NCI-H2196 (cell line): ENCODE measurements at regions not wholly inside any gene's neighbourhood (a gene's known extent, or its start where the extent isn't known, plus 50 kb on each side); places are given as distances from the start of the nearest gene placed in this dataset.
A peak's percentile ranks its signal among the peaks of the same experiment; 100 is the strongest.

Source experiments
- DNase-seq: peaks from one replicate; lab custom pipeline; 2025; ENCODE audit not compliant: unreplicated experiment; lab: John Stamatoyannopoulos, UW

DNA sequence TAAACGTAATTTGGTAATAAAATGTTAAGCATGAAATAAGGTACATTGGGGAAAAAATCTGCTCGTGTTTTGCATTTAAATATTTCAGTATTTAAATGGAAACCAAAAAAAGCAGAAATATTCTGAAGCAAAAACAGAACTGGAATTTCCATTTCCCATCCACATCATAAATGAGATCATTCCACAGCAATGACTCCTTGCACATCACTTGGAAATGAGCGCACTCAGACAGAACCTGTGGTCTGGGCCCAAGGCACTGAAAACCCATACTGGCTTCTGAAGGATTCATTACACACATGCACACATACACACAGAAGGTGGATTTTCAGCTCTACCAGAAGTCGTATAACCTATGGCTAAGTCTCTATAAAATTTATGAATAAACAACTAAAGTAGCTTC is 174.8 kb downstream of the IBTK start:
- no peak for DNase-seq

DNA sequence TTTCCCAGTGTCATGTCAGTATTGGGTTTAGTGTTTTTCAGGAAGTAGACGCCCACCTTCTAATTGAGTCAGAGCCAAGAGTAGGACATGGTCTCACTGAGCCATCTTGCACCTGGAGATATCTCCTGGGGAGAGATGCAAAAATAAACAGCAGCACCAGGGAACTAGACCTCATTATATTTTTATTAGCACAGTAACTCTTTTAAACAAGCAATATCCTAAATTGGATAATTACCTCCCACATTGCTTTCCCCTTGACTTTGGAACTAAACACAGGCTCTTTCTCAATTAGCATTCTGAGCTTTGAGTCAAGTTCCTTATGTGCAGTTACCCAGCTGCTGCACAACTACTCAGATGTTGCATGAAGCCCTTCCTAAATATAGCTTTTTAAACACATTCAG is 175.4 kb downstream of the IBTK start:
- peak; percentile 46 for DNase-seq

DNA sequence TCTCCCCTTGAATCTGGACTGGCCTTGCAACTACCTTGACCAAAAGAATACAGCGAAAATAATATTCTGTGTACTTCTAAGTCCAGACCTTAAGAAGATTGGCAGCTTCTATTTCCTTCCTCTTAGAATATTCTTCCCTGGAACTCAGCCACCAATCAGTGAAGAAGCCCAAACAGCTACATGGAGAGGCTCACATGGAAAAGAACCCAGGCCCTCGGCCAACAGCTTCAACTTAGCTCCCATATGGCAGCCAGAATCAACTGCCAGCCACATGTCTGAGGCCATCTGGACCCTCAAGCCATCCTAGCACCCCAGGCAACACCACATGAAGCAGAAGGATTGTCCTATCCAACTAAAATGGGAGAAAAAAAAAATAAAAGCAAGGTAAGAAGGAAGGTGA is 178.8 kb downstream of the IBTK start:
- no peak for DNase-seq

DNA sequence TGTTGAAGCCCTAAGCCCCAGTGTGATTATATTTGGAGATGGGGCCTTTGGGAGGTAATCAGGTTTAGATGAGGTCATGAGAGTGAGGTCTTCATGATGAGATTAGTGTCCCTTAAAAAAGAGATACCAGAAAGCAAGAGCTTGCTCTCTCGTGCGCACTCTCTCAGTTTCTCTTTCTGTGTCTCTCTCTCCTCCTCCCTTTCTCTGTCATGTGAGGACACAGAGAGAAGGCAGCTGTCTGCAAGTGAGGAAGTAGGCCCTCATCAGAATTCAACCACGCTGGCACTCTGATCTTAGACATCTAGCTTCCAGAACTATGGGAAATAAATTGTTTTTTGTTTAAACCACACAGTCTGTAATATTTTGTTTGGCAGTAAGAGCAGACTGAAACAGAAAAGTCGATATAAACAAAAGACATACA is 180.5 kb downstream of the IBTK start:
- no peak for DNase-seq

DNA sequence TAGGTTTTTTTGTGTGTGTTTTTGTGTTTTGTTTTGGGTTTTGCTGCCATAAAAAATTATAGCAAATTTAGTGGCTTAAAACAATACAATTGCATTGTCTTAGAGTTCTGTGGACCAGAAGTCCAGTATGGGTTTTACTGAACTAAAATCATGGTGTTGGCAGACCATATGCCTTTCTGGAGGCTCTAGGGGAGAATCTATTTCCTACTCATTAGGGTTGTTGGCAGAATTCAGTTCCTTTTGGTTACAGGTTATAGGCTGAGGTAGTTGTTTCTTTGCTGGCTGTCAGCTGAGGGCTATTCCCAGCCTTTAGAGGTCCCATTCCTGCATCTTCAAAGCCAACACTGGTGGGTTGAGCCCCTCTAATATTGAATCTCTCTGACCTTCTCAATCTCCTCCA is 181.3 kb downstream of the IBTK start:
- DNase-seq = no peak

DNA sequence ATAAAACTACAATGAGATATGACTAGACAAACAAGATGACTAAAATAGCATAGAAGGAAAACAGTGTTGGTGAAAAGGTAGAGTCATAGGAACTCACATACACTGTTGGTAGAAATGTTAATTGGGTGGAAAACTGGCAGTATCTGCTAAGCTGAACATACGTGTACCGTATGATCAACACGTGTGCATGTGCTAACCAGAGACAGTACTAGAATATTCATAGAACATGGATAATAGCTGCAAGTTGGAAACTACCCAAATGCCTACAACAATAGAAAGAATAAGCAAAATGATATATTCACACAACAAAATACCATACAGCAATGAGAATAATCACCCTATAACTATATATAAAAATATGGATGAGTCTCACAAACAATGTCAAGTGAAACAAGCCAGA is 184.0 kb downstream of the IBTK start:
- DNase-seq = no peak

DNA sequence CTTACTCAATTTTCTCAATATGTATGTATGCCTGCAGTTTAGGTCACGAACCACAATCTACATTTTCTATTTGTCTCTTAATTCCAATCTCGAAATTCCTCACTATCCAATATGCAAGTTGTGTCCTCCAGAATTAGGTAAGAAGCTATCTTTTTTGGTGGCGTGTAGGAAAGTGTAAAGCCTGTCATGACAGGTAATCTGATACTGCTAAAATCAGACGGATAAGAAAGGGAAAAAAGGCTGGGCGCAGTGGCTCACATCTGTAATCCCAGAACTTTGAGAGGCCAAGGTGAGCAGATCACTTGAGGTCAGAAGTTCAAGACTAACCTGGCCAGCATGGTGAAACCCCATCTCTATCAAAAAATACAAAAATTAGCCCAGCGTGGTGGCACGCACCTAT is 185.3 kb downstream of the IBTK start:
- DNase-seq = no peak

DNA sequence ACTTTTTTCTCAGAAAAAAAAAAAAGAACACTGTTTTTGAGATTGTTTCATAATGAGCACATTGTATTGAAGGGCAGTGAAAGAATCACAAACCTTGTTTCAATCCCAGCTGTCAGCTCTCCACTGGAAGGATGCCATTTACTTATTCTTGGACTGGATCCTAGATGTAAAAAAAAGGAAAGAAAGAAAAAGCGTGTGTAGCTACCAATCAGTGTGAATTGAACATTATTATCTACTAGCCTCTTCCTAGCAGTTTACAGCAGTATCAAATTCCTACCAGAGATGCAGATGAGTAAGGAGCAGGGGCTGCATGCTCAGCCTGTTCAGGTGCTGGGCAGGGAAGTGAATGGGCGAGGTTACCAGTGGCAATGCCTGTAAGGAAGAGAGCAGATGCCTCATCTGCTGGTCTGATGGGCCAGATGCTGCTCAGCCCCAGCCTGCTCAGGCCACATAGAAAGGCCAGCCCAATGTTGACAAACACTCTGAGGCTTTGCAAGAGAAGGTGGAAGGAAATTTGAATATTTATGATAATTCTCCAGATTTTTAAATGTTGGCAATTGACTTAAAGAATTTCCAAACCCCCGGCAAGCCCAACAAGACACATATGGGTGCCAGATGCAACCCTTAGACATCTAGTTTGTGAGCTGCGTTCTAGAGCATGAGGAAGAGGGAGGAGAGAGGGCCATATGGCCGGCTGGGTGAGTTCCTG is 189.5 kb downstream of the IBTK start:
- peak; percentile 46 for DNase-seq

DNA sequence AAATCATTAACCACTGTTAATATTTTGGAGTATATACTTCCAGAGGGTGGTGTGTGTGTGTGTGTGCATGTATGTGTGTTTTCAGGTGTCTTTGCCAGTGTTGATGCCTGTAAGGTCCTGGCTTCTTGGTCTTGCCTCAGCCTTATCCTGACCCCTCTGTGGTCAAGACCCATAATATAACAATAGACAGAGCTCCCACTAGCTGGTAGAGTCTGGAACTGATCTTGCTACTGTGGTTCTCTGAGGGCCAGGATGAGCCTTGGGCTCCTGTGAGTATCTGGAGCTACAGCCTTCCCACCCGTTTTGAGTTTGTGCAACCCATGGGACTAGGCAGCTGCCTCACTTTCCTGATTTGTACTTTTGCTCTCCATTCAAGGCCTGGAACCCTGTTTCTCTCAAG is 191.0 kb downstream of the IBTK start:
- DNase-seq = no peak

DNA sequence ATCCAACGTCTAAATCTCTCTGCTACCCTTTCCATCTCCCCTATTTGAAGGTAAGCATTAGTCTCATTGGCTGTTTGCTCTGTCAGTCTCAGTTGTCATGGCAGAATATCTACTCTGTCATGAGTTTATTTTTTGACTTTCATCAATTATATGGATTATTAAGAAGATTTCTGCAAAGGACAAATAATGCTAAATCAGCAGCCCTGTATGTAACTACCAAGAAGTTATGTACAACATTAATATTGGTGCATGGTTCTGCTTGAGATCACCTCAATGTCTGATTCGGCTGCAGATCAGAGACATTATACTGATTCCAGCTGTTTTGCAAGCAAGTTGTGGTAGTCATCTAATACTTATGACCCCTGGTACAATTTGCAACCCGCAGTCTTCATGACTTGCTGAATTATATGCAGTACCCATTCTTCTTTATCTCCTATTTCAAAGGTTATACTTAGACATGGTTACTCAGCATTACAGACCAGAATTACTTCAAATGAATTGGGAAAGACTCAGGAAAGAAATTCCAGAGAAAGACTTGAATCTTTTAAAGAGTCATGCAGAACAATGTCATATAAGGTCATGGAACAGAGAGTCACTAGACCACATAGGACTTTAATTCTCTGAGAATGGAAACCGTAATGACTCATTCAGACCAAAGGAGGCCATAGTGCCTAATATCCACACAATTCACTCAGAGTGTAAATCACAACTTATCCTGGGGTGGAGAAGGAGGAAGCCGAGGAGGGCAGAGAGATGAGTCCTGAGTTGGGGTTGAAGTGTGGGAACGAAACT is 201.4 kb downstream of the IBTK start:
- DNase-seq = no peak

DNA sequence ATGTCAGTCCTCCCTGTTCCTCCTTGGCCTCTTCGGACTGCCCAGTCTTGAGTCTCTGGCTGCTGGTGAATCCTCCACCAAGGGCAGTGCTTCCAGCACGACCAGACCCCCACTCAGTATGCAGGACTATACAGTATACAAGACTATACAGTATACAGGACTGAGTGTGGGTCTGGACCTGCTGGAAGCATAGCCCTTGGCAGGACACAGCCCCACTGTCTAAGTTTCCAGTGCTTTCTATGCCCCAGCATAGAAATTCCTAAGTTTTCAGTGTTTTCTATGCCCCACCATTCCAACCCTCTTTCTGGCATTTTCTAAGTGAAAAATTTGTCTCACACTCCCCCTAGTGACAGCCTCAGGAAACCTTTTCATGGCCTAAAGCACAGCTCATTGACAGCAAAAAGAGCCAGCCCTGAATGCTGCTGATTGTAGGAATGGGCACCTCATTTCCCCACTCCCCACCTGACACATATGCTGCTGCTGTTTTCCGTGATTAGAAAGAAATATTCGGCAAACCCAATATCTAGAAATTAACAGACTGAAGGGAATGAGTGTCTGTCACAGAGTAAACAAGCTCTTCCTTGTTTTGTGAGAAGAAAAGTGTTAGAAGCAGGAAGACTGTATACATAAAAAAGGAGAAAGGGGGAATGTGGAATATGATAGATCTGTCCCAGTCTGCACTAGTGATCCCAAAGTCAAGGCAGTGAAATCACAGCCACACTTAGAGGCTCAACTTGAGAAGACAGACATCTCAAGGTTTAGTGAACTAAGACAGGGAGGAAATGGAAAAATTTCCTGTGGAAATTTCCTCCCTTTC is 206.9 kb downstream of the IBTK start:
- DNase-seq = peak; percentile 39

DNA sequence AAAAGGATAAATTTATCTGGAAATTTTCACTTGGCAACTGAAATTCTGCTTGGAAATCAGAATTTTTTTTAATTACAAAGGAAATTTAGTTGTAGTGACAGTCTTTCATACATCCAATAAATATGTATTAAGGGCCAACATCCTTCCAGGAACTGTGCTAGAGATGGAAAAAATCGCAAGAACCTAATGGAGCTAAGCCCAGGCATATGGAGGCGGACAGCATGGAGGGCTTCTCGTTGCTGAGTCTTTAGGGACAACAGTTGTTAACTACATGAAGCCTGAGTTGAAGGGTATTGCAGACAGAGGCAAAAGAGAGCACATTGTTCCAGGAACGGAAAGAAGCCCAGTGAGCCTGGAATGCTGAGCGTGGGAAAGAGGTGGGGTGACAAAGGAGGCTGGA is 208.9 kb downstream of the IBTK start:
- DNase-seq = no peak

DNA sequence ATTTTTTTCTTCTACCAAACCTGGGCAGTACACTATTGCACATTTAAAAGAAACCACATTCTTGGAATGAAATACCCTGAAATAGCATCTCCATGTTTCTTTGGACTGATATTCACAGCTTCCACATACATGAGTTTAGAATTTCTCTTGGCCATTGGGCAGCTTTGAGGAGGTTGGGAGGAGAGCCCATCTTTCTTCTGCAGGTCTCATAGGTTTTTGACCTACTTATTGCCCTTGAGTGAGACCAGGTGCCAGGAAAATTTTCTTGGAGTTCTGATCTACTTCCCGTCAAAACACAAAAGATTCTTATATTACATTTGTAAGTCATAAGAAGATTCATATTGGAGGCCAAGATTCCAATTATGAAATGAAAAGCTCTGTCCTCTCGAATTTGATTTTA is 212.0 kb downstream of the IBTK start:
- no peak for DNase-seq

DNA sequence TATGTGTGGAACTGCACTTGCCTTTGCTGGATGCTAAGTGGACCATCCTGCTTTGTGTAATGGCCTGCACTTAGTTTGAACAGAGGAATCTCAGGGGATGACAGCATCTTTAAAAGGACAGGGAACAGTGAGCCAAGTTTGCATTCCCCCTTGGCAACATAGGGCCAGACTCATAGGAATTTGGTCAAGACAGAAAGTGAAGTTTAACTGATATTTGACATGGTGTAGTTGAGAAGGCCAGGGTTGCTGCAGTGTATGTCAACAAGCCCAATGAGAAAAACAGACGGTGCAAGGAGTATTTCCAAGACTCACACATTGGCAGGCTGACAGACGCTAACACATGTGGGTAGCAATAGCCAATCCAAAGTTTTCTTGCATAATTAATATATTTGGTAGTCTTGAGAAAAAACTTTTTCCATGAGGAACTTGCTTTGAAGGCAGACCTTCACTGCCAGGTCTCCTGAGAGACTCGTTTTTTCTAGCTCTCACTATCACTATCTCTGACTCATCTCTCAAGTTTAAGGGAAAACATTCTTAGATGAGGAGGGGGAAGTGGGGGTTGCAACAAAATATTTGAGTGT is 213.8 kb downstream of the IBTK start:
- DNase-seq = no peak

DNA sequence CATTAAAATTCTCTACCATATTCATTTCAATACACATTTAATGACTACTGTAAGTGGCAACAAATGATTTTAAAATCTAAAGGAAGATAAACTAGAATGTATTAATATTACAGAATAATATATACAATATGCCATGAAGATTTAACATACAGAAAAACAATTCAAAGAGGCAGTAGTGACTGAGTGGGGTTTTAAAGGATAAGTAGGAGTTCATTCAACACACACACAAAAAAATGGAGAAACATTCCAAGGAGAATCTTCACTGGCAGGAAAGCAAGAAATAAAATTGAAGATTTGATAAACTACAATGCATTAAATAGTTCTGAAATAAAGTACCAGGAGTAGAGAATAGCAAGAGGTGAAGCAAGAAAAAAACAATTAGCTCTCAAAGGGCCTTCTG is 215.1 kb downstream of the IBTK start:
- no peak for DNase-seq

DNA sequence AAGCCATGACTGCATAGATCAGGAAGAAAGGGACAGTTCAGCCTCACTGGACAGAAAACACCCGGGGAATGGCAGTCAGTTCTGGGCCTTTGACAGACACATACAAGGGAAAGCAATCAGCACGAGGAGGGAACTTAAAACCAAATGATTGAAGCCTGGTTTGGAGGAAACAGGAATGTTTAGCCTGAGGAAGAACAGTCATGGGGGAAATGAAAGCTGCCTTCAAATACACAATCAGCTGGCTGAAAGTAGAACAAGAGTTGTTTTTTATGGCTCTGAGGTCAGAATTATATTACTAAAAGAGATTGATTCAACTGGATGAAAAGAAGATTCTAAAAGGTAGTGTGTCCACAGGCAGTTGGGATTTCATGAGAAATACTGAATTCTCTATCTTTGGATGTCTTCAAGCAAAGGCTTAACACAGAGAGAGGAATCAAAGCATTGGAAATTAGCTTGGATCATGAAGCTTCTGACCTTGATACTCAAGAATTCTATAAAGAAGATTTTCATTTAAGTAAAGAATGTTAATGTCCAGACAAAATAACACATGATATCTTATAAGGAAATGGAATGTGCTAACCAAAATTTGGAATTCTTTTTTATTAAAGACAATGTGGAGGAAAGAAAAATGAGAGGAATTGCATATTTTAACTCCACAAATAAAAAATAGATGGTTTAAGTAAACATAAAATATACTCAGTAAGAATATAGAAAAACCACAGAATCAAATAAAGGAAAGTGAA is 216.6 kb downstream of the IBTK start:
- no peak for DNase-seq

DNA sequence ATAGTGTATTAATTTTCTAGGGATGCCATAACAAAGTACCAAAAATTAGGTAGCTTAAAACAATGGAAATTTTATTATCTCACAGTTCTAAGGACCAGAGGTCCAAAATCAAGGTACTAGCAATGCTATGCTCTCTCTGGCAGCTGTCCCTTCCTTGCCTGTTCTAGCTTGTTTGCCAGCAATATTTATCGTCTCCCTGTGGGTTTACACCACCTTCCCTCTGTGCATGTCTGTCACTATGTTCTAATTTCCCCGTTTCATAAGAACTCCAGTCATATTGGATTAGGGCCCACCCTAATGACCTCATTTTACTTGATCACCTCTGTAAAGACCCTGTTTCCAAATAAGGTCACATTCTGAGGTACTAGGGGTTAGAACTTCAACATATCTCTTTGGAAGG is 217.2 kb downstream of the IBTK start:
- no peak for DNase-seq

DNA sequence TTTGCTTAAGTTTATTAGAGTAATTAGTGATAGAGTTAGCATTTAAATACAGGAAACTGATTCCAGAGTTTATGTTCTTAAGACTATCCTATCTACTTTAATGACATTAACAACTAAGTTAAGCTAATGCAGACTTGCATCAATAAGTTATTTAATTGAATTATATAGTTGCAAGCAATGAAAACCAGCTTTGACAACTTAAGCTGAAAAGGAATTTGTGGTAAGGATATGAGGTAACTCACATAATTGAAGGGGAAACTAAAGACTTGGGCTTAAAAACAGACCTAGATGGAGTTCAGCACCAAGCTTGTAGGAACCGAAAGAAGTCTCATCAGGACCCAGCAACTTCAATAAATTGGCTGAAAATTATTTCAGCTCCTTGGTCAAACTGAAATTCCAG is 222.3 kb downstream of the IBTK start:
- no peak for DNase-seq

DNA sequence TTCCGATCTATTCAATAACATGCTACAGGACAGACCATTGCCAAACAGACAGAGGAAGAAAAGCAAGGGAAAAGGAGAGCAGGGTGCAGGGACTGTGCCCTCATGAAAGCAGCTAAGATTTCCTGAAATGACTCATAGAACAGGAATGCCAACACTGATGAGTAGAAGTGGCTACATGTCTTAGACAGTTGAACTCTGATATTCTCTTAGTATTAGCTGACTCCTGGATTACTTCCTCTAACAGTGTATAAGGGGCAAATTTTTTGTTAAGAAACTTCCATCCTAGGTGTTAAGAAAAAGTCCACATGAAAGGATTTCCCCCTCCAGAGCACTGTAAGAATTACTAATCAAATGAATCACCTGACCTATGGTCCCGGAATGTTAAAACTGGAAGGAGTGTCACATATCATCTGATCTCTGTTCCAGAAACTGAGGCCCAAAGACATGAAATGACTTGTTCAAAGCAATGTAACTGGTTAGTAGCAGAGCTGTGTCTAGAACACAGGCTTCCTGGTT is 224.9 kb downstream of the IBTK start:
- DNase-seq = peak; percentile 7

DNA sequence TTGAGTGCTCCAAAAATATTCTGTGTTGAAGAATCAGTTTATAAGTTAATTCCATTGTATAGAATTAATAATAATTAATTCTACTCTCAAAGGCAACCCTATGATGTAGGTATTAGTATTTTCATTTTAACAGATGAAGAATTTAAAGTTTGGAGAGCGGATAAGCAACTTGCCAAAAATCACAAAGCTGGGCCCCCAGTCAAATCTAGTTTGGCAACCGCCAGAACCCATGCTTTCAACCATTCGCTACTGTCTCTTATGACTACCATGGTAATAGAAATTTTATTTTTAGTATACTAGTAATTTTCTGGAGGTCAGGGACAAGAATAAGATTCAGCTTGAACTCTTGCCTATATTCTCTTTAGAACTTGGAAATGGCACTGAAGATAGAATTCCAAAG is 229.8 kb downstream of the IBTK start:
- no peak for DNase-seq

DNA sequence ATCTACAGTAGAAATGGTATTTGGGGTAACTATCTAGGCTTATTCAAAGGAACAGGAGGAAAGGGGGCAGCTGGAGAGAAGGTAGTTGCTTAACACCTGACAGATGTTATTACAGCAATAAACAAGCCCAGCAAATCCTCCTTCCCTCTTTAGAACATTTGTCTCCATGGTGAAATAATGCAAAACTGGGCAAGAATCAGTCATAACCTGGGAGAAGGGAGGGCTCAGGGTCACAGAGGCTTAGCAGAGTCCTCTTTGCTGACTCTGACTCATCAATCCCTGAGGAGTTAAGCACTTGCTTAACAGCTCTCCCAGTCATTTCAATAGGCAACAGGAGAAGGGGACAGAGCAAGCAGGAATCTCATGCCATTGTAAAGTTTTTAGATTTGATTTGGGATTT is 230.3 kb downstream of the IBTK start:
- DNase-seq = peak; percentile 38
